HG03432 (cell line): ENCODE measurements at regions not wholly inside any gene's neighbourhood (a gene's known extent, or its start where the extent isn't known, plus 50 kb on each side); places are given as distances from the start of the nearest gene placed in this dataset.
A peak's percentile ranks its signal among the peaks of the same experiment; 100 is the strongest.

ENCODE experiments used
- ATAC-seq: cut with Tn5 transposase; IDR thresholded peaks from one replicate; pipeline ENCODE4 v1.9.1; 2021; ENCODE audit warnings: mild to moderate bottlenecking, moderate library complexity; ENCODE audit not compliant: unreplicated experiment

GRCh38 chr5:138666226-138666742, 86.9 kb upstream of the CTNNA1 start:
- ATAC-seq, result no peak

GRCh38 chr5:138665261-138665660, 88.0 kb upstream of the CTNNA1 start:
- ATAC-seq, result no peak

- ATAC-seq, result no peak
Measured at GRCh38 chr5:138664276-138664943, 88.8 kb upstream of the CTNNA1 start.

- ATAC-seq, result no peak
Measured at GRCh38 chr5:138663561-138663960, 88.4 kb upstream of the HSPA9 start.

- no peak for ATAC-seq
Measured at GRCh38 chr5:138663009-138663408, 87.8 kb upstream of the HSPA9 start.

- ATAC-seq, result no peak
Measured at GRCh38 chr5:138662599-138662998, 87.4 kb upstream of the HSPA9 start.

- ATAC-seq, result no peak
Measured at GRCh38 chr5:138661991-138662434, 86.8 kb upstream of the HSPA9 start.

GRCh38 chr5:138661291-138661960, 86.2 kb upstream of the HSPA9 start:
- no peak for ATAC-seq

- no peak for ATAC-seq
Measured at GRCh38 chr5:138660051-138660572, 84.9 kb upstream of the HSPA9 start.

- ATAC-seq, result no peak
Measured at GRCh38 chr5:138659561-138659960, 84.4 kb upstream of the HSPA9 start.

- ATAC-seq, result no peak
Measured at GRCh38 chr5:138659121-138659520, 83.9 kb upstream of the HSPA9 start.

GRCh38 chr5:138658676-138659075, 83.5 kb upstream of the HSPA9 start:
- no peak for ATAC-seq

GRCh38 chr5:138657360-138657759, 82.2 kb upstream of the HSPA9 start:
- no peak for ATAC-seq

GRCh38 chr5:138656916-138657315, 81.7 kb upstream of the HSPA9 start:
- ATAC-seq, result no peak

GRCh38 chr5:138655530-138656190, 80.5 kb upstream of the HSPA9 start:
- no peak for ATAC-seq

GRCh38 chr5:138654281-138654867, 79.2 kb upstream of the HSPA9 start:
- ATAC-seq, result peak; percentile 83

- ATAC-seq, result no peak
Measured at GRCh38 chr5:138653502-138653901, 78.3 kb upstream of the HSPA9 start.

GRCh38 chr5:138651767-138652117, 76.5 kb upstream of the HSPA9 start:
- ATAC-seq, result no peak

- ATAC-seq, result no peak
Measured at GRCh38 chr5:138651058-138651766, 76.0 kb upstream of the HSPA9 start.

GRCh38 chr5:138650196-138650595, 75.0 kb upstream of the HSPA9 start:
- ATAC-seq, result no peak

- ATAC-seq, result peak; percentile 4
Measured at GRCh38 chr5:138649775-138650174, 74.6 kb upstream of the HSPA9 start.
